Thoracic aorta (tissue), 2 donors: ENCODE measurements at regions not wholly inside any gene's neighbourhood (a gene's known extent, or its start where the extent isn't known, plus 50 kb on each side); places are given as distances from the start of the nearest gene placed in this dataset.

ENCODE experiments used
- ATAC-seq: fragments of 150-250 bp; one replicate; pipeline ENCODE4 v1.8.0; 2017; ENCODE audit warnings: low read depth; ENCODE audit not compliant: insufficient number of reproducible peaks, low FRiP score
- DNase-seq: peaks from one replicate; pipeline ENCODE4 v3.0.0-alpha.2; 2020; ENCODE audit warnings: low spot score
- H3K27ac ChIP-seq, 2 donors: fragments of 200-600 bp; sonication (generic); 1 replicate in 1 of 2; 2 replicates in 1 of 2; pipeline ENCODE4 v1.5.1; 2016; ENCODE audit warnings: mild to moderate bottlenecking in 2 of 2, moderate library complexity in 2 of 2
- H3K27me3 ChIP-seq: fragments of 200-600 bp; sonication (generic); replicated peaks from 2 replicates; pipeline ENCODE4 v1.6.0; 2016; ENCODE audit warnings: mild to moderate bottlenecking; ENCODE audit not compliant: insufficient read depth
- H3K36me3 ChIP-seq: fragments of 200-600 bp; sonication (generic); one replicate; pipeline ENCODE4 v1.5.1; 2016
- H3K4me1 ChIP-seq, 2 donors: fragments of 200-600 bp; sonication (generic); 1 replicate in 1 of 2; 2 replicates in 1 of 2; pipeline versions ENCODE4 v1.5.1 to v1.6.0; 2016; ENCODE audit warnings: low read depth in 2 of 2, mild to moderate bottlenecking in 1 of 2; ENCODE audit not compliant: control insufficient read depth in 1 of 2
- H3K4me3 ChIP-seq: fragments of 200-600 bp; sonication (generic); 2 replicates; pipeline ENCODE4 v1.5.1; 2016; ENCODE audit warnings: mild to moderate bottlenecking
- H3K9me3 ChIP-seq: fragments of 200-600 bp; sonication (generic); 2 replicates; pipeline ENCODE4 v1.5.1; 2016
- CTCF ChIP-seq: fragments of 200-600 bp; sonication (generic); IDR thresholded peaks from one replicate; pipeline ENCODE4 v1.5.1; 2019; ENCODE audit warnings: antibody characterized with exemption

GRCh38 chr16:59169168-59169567, 435.1 kb upstream of the GOT2 start:
- no peak overlapping the region for H3K27ac ChIP-seq
- ATAC-seq (no peak), DNase-seq (no peak)
- H3K4me3 ChIP-seq: no peak overlapping the region
- H3K36me3 ChIP-seq: no peaks in the 10 kb centered on the region
- H3K4me1 ChIP-seq: no peaks in the 10 kb centered on the region
- no peak for TF ChIP-seq CTCF
- H3K27me3 ChIP-seq: no peaks in the 10 kb centered on the region
- no peaks in the 10 kb centered on the region for H3K9me3 ChIP-seq

- H3K9me3 ChIP-seq: no peaks in the 10 kb centered on the region
- ATAC-seq: no peak
Measured at GRCh38 chr16:59168461-59169114, 434.5 kb upstream of the GOT2 start.

GRCh38 chr16:59164461-59164860, 430.3 kb upstream of the GOT2 start:
- no peak for TF ChIP-seq CTCF
- no peaks in the 10 kb centered on the region for H3K4me1 ChIP-seq
- no peak overlapping the region for H3K4me3 ChIP-seq
- H3K9me3 ChIP-seq: no peaks in the 10 kb centered on the region
- H3K27ac ChIP-seq: no peak overlapping the region
- ATAC-seq: no peak
- no peaks in the 10 kb centered on the region for H3K36me3 ChIP-seq
- DNase-seq: no peak
- H3K27me3 ChIP-seq: no peaks in the 10 kb centered on the region

More at GRCh38 chr16:59168461-59169114, 434.5 kb upstream of the GOT2 start:
- Histone ChIP-seq H3K36me3 (no peaks in the 10 kb centered on the region), H3K27me3 (no peaks in the 10 kb centered on the region), H3K4me1 (no peaks in the 10 kb centered on the region), H3K27ac (no peak overlapping the region), H3K4me3 (no peak overlapping the region)
- TF ChIP-seq CTCF: no peak
- no peak for DNase-seq

- no peak for ATAC-seq
Measured at GRCh38 chr16:59163371-59164055, 429.4 kb upstream of the GOT2 start.

More at GRCh38 chr16:59163371-59164055, 429.4 kb upstream of the GOT2 start:
- H3K4me1 ChIP-seq: no peaks in the 10 kb centered on the region
- no peak for DNase-seq
- H3K4me3 ChIP-seq: no peak overlapping the region
- no peaks in the 10 kb centered on the region for H3K27me3 ChIP-seq
- no peaks in the 10 kb centered on the region for H3K9me3 ChIP-seq
- no peak for TF ChIP-seq CTCF
- H3K36me3 ChIP-seq: no peaks in the 10 kb centered on the region
- no peak overlapping the region for H3K27ac ChIP-seq
